Esophagus (tissue), 2 donors: ENCODE measurements at regions not wholly inside any gene's neighbourhood (a gene's known extent, or its start where the extent isn't known, plus 50 kb on each side); places are given as distances from the start of the nearest gene placed in this dataset.

Experiments
- H3K27ac ChIP-seq, 2 donors: one replicate each; pipeline ENCODE4 v1.5.1; 2013; ENCODE audit warnings: low read depth in 2 of 2, mild to moderate bottlenecking in 2 of 2, inconsistent platforms in 1 of 2, low read length in 1 of 2, moderate library complexity in 1 of 2
- H3K27me3 ChIP-seq, 2 donors: one replicate each; pipeline ENCODE4 v1.6.1; 2013; ENCODE audit warnings: low read length in 2 of 2, control low read depth in 1 of 2, mild to moderate bottlenecking in 1 of 2; ENCODE audit not compliant: insufficient read depth in 2 of 2, control insufficient read depth in 1 of 2
- H3K36me3 ChIP-seq, 2 donors: one replicate each; pipeline ENCODE4 v1.6.1; 2013; ENCODE audit warnings: low read length in 1 of 2; ENCODE audit not compliant: control insufficient read depth in 2 of 2, insufficient read depth in 2 of 2
- H3K4me1 ChIP-seq, 2 donors: one replicate each; pipeline ENCODE4 v1.6.1; 2013; ENCODE audit warnings: low read length in 1 of 2; ENCODE audit not compliant: control insufficient read depth in 2 of 2, insufficient read depth in 2 of 2
- H3K4me3 ChIP-seq, 2 donors: one replicate each; pipeline ENCODE4 v1.5.1; 2013; ENCODE audit warnings: low read length in 2 of 2, mild to moderate bottlenecking in 2 of 2, low read depth in 1 of 2, moderate library complexity in 1 of 2
- H3K9me3 ChIP-seq, 2 donors: one replicate each; pipeline ENCODE4 v1.6.1; 2013; ENCODE audit warnings: mild to moderate bottlenecking in 2 of 2, low read depth in 1 of 2, low read length in 1 of 2, moderate library complexity in 1 of 2; ENCODE audit not compliant: control insufficient read depth in 2 of 2, insufficient read depth in 1 of 2
- WGBS, 2 donors: extraction: QIAGEN DNeasy Blood & Tissue Kit; methylation state at CpG; one replicate each; pipeline ENCODE4 v1.1.7; 2013; 5-methylcytosine and 5-hydroxymethylcytosine counted together
- donor health status: healthy with polysubstance abuse.
- donor health status: Bipolar disorder and iron deficiency.

DNA sequence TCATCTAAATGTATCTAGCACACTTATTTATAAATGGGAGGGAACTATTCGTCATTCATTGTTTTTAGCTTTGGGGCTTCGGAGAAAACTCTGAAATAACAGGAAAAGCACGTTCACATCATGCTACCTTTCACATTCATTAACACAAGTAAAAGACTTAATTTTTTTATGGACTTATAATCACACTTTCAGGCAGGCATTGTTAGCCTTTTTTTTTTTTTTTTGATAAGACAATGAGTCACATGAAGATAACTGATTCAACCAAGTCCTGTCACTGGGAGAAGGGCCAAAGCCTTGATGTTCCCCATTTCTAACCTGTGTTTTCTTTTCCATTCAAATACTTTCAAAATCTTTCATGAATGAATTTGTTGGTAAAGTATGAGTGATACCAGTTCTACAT lies 631.3 kb upstream of the CA10 start:
- no peaks in the 10 kb centered on the region for H3K4me1 ChIP-seq
- no peaks in the 10 kb centered on the region for H3K27me3 ChIP-seq
- no peak overlapping the region for H3K27ac ChIP-seq
- H3K36me3 ChIP-seq = no peaks in the 10 kb centered on the region
- 45 to 46% methylated on average over 3 of the region's 3 CpGs for WGBS, 2 donors
- no peak overlapping the region for H3K4me3 ChIP-seq
- no peaks in the 10 kb centered on the region for H3K9me3 ChIP-seq

DNA sequence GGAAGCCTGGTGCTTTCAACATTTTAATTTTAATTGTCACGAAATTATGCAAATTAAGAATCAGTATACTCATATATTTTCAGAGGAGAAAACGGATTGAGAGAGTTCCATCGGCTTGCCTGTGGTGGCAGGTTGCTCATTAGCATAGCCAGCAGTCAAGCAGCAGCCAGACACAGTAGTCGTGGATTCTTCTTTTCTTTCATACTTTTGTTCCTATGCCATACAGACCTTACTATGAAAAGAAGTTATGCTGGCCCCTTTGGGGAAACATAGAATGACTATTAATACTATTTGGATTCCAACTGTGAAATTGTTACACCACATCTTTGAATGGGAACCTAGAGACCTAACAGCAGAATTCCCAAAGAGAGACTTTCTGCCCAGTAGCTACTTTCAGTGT lies 617.7 kb upstream of the CA10 start:
- no peaks in the 10 kb centered on the region for H3K4me1 ChIP-seq
- H3K27ac ChIP-seq = no peak overlapping the region
- H3K4me3 ChIP-seq = no peak overlapping the region
- peaks cover 0 to 2% of the 10 kb centered on the region in 2 donors for H3K9me3 ChIP-seq
- no peaks in the 10 kb centered on the region for H3K36me3 ChIP-seq
- 40 to 48% methylated on average over 4 of the region's 4 CpGs for WGBS, 2 donors
- H3K27me3 ChIP-seq = no peaks in the 10 kb centered on the region

DNA sequence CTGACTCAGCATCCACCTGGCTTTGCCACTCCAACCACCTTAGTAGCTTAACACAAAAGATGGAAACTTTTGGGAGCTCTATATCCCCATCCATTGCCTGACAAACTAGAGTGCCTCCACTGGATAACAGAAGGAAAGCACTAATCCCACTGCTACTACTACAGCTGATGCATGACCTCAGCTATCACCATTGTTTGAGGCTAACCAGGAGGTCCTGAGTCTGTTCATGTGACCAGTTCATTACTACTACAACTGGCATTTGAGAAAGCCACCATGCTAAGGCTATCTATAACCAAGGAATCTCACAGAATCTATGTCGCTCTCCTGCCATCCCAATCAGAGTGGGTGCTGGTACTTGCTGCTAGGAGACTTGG lies 604.3 kb upstream of the CA10 start:
- Histone ChIP-seq H3K27me3 (no peaks in the 10 kb centered on the region), H3K9me3 (no peaks in the 10 kb centered on the region)
- 95 to 96% methylated on average over 1 of the region's 1 CpG for WGBS, 2 donors

GRCh38 chr17:52762147-52762793 lies 603.8 kb upstream of the CA10 start:
- 64 to 73% methylated on average over 5 of the region's 5 CpGs for WGBS, 2 donors
- Histone ChIP-seq H3K27ac (no peak overlapping the region), H3K36me3 (no peaks in the 10 kb centered on the region)

More for the DNA sequence above, 604.3 kb upstream of the CA10 start:
- no peaks in the 10 kb centered on the region for H3K4me1 ChIP-seq
- no peak overlapping the region for H3K27ac ChIP-seq
- H3K36me3 ChIP-seq = no peaks in the 10 kb centered on the region
- H3K4me3 ChIP-seq = no peak overlapping the region

GRCh38 chr17:52759864-52760263 lies 601.4 kb upstream of the CA10 start:
- Histone ChIP-seq H3K9me3 (no peaks in the 10 kb centered on the region), H3K27ac (no peak overlapping the region), H3K36me3 (no peaks in the 10 kb centered on the region), H3K27me3 (no peaks in the 10 kb centered on the region), H3K4me1 (no peaks in the 10 kb centered on the region), H3K4me3 (no peak overlapping the region)
- WGBS, 2 donors = 79 to 82% methylated on average over 3 of the region's 3 CpGs

More at GRCh38 chr17:52762147-52762793, 603.8 kb upstream of the CA10 start:
- Histone ChIP-seq H3K4me1 (no peaks in the 10 kb centered on the region), H3K4me3 (no peak overlapping the region), H3K9me3 (no peaks in the 10 kb centered on the region), H3K27me3 (no peaks in the 10 kb centered on the region)

GRCh38 chr17:52758481-52758880 lies 600.0 kb upstream of the CA10 start:
- H3K4me3 ChIP-seq = no peak overlapping the region
- H3K27me3 ChIP-seq = no peaks in the 10 kb centered on the region
- no peak overlapping the region for H3K27ac ChIP-seq
- H3K9me3 ChIP-seq = no peaks in the 10 kb centered on the region
- H3K4me1 ChIP-seq = no peaks in the 10 kb centered on the region
- no peaks in the 10 kb centered on the region for H3K36me3 ChIP-seq
- WGBS, 2 donors = 29 to 32% methylated on average over 1 of the region's 1 CpG

DNA sequence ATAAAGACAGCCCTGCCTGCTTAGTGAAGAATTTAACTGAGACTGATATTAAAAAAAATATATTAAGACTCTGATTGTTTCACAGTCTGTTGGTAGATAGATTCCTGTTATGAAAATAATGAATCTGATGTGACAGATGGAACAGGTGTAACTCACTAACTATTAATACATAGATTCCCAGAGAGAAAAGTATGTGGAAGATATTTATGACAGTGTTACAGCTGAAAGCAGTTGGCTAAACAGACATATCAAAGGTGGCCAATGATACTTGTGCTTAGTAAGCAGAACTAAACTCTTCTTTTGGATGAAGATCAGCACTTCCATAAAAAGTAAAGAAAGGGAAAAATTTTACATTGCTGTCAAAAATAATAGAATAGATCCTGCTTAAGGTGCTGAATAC lies 598.2 kb upstream of the CA10 start:
- no peaks in the 10 kb centered on the region for H3K36me3 ChIP-seq

GRCh38 chr17:52754838-52755237 lies 596.3 kb upstream of the CA10 start:
- Histone ChIP-seq H3K36me3 (no peaks in the 10 kb centered on the region), H3K4me1 (no peaks in the 10 kb centered on the region), H3K4me3 (no peak overlapping the region), H3K27ac (no peak overlapping the region), H3K27me3 (no peaks in the 10 kb centered on the region), H3K9me3 (peaks cover 0 to 6% of the 10 kb centered on the region in 2 donors)
- WGBS, 2 donors = 70 to 82% methylated on average over 4 of the region's 4 CpGs

More for the DNA sequence above, 598.2 kb upstream of the CA10 start:
- Histone ChIP-seq H3K27me3 (no peaks in the 10 kb centered on the region), H3K4me1 (no peaks in the 10 kb centered on the region), H3K9me3 (no peaks in the 10 kb centered on the region), H3K27ac (no peak overlapping the region), H3K4me3 (no peak overlapping the region)

- Histone ChIP-seq H3K36me3 (no peaks in the 10 kb centered on the region), H3K27ac (no peak overlapping the region), H3K4me3 (no peak overlapping the region), H3K4me1 (no peaks in the 10 kb centered on the region), H3K27me3 (no peaks in the 10 kb centered on the region), H3K9me3 (peaks cover 0 to 6% of the 10 kb centered on the region in 2 donors)
- WGBS, 2 donors = 73 to 76% methylated on average over 3 of the region's 3 CpGs
Observed at GRCh38 chr17:52751051-52751450, 592.5 kb upstream of the CA10 start.

DNA sequence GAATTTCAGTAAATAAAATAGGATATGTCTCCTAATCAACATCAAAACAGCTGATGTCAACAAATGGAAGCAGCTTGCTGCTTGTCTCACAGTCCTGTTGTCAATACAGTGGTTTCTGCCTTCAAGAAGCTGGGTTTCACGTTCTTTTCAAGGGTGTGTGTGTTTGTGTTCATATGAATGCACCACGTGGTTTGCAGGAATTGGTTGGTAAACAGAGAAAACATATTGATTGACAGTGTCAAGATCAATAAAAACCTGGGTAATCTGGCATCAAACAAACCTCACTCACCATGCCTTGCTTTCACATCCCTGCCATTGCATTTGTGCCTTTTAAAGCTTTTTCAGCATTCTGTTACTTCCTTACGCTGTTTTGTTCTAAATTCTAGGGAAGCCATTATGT lies 585.7 kb upstream of the CA10 start:
- H3K9me3 ChIP-seq = no peaks in the 10 kb centered on the region
- no peaks in the 10 kb centered on the region for H3K4me1 ChIP-seq
- 41 to 48% methylated on average over 3 of the region's 3 CpGs for WGBS, 2 donors
- no peak overlapping the region for H3K4me3 ChIP-seq
- H3K27ac ChIP-seq = no peak overlapping the region
- H3K27me3 ChIP-seq = no peaks in the 10 kb centered on the region
- no peaks in the 10 kb centered on the region for H3K36me3 ChIP-seq
